ENCODE measurements at regions not wholly inside any gene's neighbourhood (a gene's known extent, or its start where the extent isn't known, plus 50 kb on each side); places are given as distances from the start of the nearest gene placed in this dataset.

DNA sequence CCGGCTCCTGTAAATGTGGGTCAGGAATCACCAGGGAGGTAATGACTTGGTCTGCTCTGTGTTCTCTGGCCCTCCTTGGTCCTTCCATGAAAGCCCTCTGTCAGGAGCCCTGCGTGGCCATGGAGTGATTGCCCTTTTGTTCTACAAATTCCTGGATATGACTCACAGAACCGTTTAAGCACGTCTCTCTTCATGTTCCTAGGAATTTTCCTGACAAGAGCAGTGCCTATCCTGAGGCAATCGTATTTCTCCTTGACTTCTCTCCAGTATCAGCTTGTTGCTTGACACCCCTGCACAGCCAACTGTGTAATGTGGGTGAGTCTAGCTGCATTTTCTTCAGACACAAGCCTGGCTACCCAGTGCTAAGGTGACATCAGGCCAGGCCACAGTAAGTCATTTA lies 274.3 kb upstream of the ZNF462 start:
- TF ChIP-seq BHLHE40 (IDR thresholded peaks at IDR 0.05; ENCODE audit: borderline replicate concordance) (no peak), FOXK2 (IDR thresholded peaks at IDR 0.05) (no peak), CTBP1 (IDR thresholded peaks at IDR 0.05; ENCODE audit: borderline replicate concordance) (no peak), ELF4 (IDR thresholded peaks at IDR 0.05) (no peak), SP1 (IDR thresholded peaks at IDR 0.05) (no peak), ARNT (IDR thresholded peaks at IDR 0.05) (no peak), SUZ12 (IDR thresholded peaks at IDR 0.05) (no peak), FOXM1 (IDR thresholded peaks at IDR 0.05; ENCODE audit: borderline replicate concordance) (no peak), L3MBTL2 (conservative IDR thresholded peaks at IDR 0.05) (no peak)
- TF ChIP-seq, protein P1, sequence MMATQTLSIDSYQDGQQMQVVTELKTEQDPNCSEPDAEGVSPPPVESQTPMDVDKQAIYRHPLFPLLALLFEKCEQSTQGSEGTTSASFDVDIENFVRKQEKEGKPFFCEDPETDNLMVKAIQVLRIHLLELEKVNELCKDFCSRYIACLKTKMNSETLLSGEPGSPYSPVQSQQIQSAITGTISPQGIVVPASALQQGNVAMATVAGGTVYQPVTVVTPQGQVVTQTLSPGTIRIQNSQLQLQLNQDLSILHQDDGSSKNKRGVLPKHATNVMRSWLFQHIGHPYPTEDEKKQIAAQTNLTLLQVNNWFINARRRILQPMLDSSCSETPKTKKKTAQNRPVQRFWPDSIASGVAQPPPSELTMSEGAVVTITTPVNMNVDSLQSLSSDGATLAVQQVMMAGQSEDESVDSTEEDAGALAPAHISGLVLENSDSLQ (IDR thresholded peaks at IDR 0.05), result no peak
